ENCODE measurements at regions not wholly inside any gene's neighbourhood (a gene's known extent, or its start where the extent isn't known, plus 50 kb on each side); places are given as distances from the start of the nearest gene placed in this dataset.

DNA sequence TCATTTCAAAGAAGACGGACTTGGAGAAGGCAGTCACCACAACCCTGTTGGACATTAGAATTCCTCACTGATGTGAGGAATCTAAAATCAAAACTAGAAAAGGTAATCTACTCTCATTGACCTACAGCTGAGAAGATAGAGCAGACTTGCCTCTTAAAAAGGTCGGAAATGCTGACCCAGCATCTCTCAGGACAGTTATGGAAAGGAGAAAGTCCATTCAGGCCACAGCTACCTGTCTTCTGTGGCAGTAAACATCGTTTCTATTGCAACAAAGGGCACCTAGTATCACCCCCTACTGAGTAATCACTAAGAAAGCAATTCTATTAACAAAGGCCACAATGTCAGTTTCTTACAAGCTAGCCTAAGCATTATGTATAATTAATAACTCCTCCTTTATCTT is 601.7 kb downstream of the PRELID2 start:
- FAIRE-seq (no peak), DNase-seq (ENCODE audit: extremely low spot score, insufficient read length, low read depth) (no peak)

DNA sequence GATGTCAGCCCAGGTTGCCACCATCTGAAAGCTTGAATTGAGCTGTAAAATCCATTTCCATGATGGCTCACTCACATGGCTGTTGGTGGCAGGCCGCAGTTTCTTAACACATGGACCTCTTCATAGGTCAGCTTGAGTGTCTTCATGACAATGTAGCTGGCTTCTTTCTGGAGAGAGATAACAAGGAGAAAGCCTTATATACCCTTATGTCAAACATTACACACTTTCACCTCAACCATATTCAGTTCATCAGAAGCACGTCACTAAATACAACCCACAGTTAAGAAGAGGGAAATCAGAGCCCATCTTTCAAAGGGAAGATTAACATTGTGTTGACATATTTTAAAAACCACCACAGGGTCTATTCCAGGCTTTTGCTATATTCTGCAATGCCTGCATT is 604.4 kb downstream of the PRELID2 start:
- FAIRE-seq (no peak), DNase-seq (ENCODE audit: extremely low spot score, insufficient read length, low read depth) (no peak)

DNA sequence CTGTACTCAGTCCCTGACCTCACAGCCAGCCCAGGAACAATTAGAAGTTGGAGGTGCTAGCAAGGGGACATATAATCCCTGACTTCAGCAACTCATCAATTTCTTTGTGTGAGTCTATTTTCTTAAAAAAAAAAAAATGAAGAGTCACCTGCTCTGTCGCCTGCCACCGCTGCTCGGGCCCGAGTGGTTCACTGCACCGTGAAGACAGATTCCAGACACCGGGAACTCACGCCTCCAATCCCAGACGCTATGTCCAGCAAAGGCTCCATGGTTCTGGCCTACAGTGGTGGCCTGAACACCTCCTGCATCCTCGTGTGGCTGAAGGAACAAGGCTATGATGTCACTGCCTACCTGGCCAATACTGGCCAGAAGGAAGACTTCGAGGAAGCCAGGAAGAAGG is 606.6 kb downstream of the PRELID2 start:
- no peak for FAIRE-seq
- no peak for DNase-seq (ENCODE audit: extremely low spot score, insufficient read length, low read depth)

DNA sequence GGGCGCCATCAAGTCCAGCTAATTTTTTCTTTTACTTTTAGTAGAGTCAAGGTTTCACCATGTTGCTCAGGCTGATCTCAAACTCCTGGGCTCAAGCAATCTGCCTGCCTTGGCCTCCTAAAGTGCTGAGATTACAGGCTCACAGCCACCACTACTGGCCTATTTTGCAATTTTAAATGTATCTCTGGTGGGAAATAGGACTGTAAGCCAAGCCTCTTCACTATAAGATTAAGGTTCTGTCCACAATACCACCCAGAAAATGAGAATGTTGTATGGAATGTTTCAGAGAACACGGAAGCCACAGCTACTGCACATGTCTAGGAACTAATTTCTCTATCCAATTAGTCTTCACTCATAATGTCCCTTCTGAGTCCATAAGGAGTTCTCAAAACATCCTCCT is 607.3 kb downstream of the PRELID2 start:
- FAIRE-seq (no peak), DNase-seq (ENCODE audit: extremely low spot score, insufficient read length, low read depth) (no peak)

DNA sequence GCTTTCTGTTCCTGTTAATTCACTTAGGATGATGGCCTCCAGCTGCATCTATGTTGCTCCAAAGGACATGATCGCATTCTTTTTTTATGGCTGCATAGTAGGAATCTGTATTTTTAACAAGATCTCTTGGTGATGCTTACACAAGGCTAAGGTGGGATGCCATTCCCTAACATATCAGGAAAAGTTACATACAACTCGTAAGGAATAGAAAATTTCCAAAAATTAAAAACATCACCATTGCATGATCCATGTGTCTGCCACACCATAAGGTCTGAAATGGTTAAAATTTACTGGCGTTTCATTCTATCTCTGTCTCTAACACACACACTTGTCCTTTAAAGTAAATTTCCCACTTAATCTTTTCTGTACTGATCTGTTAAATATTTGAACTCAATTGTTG is 608.4 kb downstream of the PRELID2 start:
- DNase-seq (ENCODE audit: extremely low spot score, insufficient read length, low read depth) (no peak), FAIRE-seq (no peak)

DNA sequence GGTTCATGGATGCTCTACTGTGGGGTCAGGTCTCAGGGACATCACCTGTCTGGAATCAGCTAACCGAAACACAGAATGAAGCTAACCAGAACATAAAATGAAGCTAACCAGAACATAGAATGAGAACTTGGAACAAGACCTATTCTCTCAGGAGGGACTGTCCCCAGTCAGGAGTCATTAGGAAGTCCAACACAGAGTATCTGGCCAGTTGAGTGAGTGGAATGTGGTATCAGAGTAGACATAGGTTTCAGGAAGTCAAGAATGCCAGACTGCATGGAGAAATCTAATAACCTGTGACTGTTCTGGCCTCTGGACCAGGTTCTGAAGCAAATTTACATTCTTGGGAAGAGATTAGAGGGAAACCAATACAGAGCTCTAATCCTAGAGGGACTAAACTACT is 609.6 kb downstream of the PRELID2 start:
- FAIRE-seq = no peak

DNA sequence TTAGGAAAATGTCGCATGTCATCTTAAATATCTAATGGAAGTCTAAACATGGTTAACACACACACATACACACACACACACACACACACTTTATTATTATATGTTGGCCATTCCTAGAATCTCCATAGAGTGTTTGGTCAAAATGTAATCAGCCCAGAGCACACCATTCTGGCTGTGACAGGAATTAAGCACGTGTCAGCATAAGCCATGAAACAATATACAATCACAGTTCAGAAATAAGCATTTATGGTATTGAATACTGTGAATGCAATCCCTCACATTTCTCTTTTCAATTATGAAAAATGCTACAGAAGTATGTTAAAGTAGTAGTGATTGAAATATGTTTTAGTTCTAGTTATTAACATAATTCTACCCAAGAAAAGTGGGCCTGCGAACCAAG is 611.6 kb downstream of the PRELID2 start:
- no peak for FAIRE-seq
- DNase-seq (ENCODE audit: extremely low spot score, insufficient read length, low read depth) = no peak

More for the DNA sequence above, 609.6 kb downstream of the PRELID2 start:
- DNase-seq (ENCODE audit: extremely low spot score, insufficient read length, low read depth) = no peak

DNA sequence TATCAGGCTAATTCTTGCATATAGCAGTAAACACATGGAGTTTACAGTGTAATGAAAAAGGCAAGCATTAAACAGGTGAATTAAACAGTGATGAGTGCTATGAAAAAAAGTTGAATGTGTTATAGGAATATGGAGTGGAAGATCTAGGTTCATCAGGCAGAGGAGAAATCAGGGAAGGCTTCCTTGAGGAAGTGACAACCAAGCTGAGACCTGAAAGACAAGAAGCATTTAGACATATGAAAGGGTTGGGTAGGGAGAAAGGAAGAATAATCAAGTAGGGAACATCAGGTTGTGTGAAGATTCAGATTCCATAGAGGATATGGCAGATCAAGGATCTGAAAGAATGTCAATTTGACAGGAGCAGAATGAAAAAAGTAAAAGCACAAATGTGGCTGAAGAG is 612.5 kb downstream of the PRELID2 start:
- DNase-seq (ENCODE audit: extremely low spot score, insufficient read length, low read depth) = no peak
- FAIRE-seq = no peak

DNA sequence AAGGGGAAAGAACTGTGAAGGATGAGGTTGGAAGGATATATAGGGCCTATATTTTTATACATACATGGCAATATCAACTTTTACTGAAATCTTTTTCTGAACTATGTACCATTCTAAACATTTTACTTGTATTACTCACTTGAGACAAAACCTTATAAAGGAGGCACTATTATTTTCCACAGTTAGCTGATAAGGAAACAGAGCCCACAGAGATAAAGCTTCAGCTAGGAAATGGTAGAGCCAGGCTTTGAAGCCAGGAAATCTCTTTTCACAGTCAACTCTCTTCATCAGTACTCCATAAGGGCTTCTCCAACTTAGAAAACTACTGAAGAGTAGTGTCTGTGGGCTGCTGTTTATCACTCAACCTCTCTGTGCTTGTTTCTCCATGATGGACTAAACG is 613.7 kb downstream of the PRELID2 start:
- FAIRE-seq = no peak

DNA sequence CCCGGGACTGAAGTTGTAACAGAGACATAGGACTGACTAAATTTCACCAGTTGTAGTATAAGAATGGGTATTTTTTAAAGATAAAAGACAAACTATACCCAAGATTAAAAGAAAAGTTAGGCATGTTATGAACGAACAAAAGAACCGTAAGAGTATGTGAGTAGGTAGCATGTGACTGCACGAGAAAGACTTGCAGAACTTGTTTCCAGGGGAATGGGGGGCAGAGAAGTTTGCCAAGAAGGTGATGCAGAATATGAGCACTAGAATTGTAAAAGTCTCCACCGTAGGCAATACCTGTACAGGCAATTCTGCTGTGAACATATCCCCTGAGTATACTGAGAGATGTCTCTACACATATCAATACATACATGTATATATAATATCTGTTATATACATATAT is 614.7 kb downstream of the PRELID2 start:
- DNase-seq (ENCODE audit: extremely low spot score, insufficient read length, low read depth) (no peak), FAIRE-seq (no peak)

More for the DNA sequence above, 613.7 kb downstream of the PRELID2 start:
- DNase-seq (ENCODE audit: extremely low spot score, insufficient read length, low read depth) = no peak

DNA sequence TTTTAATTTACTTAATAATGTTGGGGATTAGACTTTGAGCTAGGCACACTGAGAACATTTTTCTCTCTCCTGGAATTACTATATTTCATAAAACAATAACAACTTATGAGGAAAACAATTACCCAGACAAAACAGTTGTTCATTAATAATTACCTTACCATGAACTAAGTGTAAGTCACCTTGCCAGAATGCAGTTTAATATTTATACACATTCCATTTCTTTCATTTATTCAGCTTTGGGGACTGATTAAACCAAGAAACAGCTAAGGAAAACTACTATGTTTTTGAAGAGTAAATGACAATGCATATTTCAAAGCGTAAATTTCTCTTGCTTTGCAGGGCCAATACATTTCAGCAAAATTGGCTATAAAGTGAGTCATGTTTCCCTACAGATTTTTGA is 616.2 kb downstream of the PRELID2 start:
- FAIRE-seq (no peak), DNase-seq (ENCODE audit: extremely low spot score, insufficient read length, low read depth) (no peak)

DNA sequence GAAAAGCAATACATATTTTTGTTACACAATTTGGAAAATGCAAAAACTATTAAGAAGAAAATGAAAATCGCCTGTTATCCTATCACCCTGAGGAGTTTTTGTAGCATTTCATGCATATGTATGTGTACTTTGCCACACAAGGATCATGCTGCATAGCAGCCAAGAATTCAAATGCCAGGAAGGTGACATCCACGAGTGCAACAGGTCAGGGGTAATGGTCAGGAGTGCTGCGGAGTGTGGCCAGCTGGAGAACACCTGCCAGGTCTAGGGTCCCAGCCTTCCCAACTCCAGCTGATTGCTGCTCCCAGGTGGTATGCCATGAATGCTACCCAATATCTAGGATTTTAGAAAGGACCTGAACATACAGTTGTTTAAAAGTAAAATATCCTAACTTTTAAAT is 617.1 kb downstream of the PRELID2 start:
- FAIRE-seq (no peak), DNase-seq (ENCODE audit: extremely low spot score, insufficient read length, low read depth) (no peak)

DNA sequence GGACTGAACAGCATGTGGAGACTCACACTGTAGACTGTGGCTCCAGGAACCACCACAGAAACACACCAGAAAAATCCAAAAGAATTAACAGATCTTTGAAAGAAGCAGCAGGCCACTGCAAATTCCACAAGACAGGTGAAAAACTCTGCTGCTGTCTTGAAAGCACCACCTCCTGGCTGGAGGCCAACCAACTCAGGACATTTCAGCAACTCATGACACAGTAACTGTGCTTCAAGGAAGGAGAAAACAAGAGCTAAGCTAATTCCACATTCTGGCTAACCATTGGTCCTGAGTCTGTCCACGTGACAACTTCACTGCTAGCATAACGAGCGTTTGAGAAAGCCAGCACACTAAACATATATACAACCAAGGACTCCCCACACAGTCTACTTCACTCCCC is 625.1 kb downstream of the PRELID2 start:
- FAIRE-seq (no peak), DNase-seq (ENCODE audit: extremely low spot score, insufficient read length, low read depth) (no peak)

DNA sequence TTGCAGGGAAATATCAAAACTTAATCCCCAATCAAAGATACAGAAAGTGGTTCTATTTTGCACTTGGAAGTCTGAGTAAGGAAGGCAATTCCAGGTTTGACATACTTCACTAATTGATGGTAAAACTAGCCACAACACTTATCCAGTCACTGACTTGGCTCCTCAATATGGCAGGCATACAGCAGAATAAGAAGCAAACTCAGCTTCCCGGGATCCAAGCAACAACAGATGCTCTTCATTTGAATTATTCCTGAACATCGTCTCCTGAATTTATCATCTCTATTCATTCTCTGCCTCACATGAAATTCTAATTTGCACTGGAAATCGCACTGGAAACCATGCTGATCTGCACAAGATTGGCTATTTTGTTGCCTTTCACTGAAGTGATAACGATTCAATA is 629.6 kb downstream of the PRELID2 start:
- DNase-seq (ENCODE audit: extremely low spot score, insufficient read length, low read depth) (no peak), FAIRE-seq (no peak)

DNA sequence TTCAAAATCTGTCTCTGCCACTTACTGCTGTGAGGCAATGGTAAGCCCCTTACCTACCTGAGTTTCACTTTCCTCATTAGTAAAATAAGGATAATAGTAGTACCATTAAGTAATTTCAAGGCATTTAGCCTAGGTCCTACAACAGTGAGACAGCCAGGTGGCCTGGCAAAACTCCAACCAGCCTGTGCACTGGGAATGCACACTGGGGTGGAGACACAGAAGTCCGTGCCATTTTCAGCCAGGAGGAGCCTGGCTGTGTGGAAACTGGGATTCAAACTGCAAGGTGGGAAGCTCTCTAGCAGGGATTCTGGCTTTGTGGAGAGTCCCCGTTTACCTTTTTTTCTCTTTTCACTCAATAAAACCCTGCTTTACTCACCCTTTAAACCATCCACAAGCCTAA is 630.4 kb downstream of the PRELID2 start:
- FAIRE-seq (no peak), DNase-seq (ENCODE audit: extremely low spot score, insufficient read length, low read depth) (no peak)

DNA sequence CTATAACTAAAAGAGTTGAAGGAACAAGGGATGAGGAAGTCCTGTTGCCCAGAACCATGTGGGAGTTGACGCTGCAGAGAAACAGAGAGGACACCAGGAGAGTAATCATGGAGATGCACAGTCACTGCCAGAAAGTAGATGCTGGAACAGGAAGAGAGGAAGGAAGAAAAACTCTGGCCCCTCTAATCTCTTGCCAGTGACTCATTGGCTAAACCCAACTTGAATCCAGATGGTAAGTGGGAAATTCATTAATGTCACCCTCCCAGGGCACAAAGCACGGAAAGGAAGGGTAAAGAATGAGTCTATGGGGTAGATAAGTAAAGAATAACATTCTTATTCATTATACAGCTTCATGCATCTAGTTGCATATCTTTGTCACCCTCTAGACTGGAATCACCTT is 631.9 kb downstream of the PRELID2 start:
- DNase-seq (ENCODE audit: extremely low spot score, insufficient read length, low read depth) (no peak), FAIRE-seq (no peak)

DNA sequence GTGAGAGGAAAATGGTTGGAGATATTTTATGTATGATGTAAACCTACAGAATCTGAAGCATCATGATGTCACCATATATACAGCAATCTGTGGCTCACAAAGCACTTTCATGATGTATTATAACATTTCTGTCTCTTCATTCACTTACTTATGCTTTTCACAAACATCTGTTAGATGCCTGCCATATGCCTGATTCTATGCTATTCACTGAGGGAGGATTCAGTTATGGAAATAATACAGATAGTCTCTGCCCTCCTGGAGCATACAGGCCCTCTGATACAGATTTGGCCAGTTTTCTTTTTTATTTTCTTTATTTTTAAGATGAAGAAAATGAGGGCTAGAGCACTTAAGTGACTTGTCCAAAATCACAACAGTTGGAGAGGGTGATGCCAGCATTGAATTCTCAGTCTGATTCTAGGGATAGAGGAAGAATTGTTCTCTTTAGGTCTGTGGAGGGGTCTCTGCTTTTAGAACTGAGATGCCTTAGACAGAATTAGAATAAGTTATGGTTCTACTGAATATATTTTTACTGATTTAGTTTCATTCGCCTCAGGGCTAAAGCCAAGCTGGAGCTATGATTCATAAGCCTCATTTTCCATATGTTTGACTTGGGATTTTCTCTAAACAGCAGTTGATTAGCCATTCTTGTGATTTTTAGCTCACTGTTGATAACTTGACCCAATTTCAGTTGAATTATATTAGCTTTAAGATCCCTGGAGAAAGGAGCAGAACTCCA is 636.4 kb downstream of the PRELID2 start:
- DNase-seq (ENCODE audit: extremely low spot score, insufficient read length, low read depth) = no peak
- FAIRE-seq = no peak

DNA sequence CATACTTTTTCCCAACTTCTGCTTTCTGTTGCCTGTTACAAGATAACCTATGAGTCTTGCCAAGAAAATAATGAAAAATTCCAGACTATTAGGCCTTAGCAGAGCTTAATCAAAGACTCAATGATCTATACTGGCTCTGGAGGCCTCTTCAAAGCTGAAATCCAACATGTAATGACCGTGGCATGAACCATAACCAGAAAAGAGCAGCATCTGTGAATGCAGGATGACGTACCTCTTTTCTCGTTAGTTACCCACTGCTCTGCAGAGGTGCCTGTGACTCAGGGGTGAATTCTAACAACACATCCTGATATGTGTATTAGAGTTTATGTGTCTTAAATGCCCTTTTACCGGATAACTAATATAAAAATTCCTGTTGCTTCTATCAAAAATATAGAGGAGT is 645.4 kb downstream of the PRELID2 start:
- no peak for FAIRE-seq
- DNase-seq (ENCODE audit: extremely low spot score, insufficient read length, low read depth) = no peak

DNA sequence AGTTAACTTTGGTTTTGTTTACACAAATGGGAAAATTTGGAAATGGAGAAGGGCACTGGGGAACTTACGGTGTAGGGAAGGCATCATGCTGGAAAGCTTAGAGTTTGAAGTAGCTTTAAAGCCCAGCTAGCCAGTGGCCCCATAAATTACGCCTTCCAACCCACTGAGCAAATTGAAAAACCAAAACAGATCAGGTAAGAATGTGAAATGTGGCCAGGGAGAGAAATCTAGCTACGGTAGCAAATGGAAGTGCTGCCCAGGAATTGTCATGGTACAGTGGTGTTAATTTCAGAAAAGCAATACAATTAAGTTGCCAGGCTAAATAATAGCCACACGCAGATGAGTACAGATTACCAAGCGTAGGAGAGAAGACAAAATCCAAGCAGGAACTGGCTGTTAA is 654.8 kb downstream of the PRELID2 start:
- DNase-seq (ENCODE audit: extremely low spot score, insufficient read length, low read depth) (no peak), FAIRE-seq (no peak)

DNA sequence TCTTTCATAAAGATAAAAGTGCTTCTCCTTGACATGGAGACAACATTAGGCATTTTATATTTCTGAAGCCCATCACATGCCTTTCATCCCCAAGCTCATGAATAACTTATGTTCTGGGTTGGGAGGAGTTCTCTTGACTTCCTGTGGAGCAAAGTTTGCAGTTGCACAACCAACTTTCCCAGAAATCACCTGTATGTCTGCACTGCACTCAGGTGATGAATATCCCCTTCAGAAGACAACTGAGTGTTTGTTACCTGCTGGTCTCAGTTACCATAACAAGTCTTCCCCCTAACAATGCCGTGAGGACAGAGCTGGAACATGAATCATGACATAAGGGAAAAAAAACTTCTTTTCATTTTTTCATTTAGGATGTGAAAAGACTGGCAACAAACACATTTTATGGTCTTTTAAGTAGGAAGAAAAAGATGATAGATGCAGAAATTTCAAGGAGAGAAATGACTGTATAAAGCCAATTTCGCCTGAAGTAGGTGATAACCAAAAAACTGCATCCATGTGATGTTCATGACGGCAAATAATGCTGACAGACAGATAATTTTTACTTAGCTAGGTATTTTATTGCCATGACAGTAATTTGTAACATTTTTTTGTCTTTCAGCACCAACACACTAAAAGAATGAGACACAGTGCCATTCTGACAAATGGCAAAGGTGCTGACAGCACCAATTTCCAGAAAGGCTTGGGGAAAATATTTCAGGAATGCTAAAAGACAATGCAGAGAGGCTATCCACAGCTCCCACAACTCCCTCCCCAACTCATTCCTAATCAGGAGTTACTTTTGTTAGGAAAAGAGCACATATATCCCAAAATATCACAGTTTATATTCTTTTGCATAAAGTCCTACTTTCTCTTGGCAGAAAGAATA is 656.3 kb downstream of the PRELID2 start:
- DNase-seq (ENCODE audit: extremely low spot score, insufficient read length, low read depth) (no peak), FAIRE-seq (no peak)

DNA sequence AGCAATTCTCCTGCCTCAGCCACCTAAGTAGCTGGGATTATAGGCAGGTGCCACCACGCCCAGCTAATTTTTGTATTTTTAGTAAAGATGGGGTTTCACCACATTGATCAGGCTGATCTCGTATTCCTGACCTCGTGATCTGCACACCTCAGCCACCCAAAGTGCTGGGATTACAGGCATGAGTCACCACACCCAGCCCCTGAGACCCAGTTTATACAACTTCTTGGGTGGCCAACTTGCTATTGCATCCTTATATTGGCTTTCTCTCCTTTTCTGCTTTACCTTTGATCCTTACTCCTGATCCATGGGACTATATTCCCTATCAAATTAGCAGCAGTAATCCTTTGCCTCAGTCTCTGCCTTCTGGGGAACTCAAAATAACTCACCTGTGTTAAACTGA is 659.1 kb downstream of the PRELID2 start:
- DNase-seq (ENCODE audit: extremely low spot score, insufficient read length, low read depth) (no peak), FAIRE-seq (no peak)

DNA sequence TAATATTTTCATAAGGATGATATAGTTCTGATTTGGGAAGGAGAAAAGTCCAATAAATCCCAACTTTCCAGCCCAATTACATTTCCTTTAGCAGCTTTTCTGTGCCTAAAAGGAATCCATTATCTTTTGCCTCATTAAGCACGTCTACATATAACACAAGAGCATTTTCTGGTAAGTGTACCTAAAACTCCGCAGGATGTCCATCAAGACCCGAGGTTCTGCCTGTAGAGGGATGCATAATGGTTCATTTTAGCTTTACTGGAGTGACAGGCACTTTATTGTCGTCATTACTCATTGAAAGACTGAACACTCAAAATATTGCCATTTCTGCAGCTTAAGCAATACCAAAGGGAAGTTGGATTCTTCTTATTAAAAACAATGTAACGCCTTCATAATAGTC is 669.0 kb downstream of the PRELID2 start:
- FAIRE-seq = no peak
- no peak for DNase-seq (ENCODE audit: extremely low spot score, insufficient read length, low read depth)
